ENCODE measurements at regions not wholly inside any gene's neighbourhood (a gene's known extent, or its start where the extent isn't known, plus 50 kb on each side); places are given as distances from the start of the nearest gene placed in this dataset.
"Not testable (repeated sequence)": the region's sequence is repeated elsewhere in the genome, so short reads cannot be mapped to it uniquely, and the experiment has no call there.

GRCh38 chr14:39592116-39592789 is 160.0 kb upstream of the FBXO33 start:
- TF ChIP-seq POLR2A (IDR thresholded peaks at IDR 0.05): no peak
- no peak for TF ChIP-seq CTCF (IDR thresholded peaks at IDR 0.05)
- DNase-seq (ENCODE audit: low spot score in 2 of 2): no peak
- 44 to 48% methylated on average over 2 of the region's 2 CpGs for WGBS, 2 donors
- intact Hi-C loops (cut with DNase I; ENCODE audit: low total_unique reads): no loop called here
- no peak overlapping the region for H3K4me3 ChIP-seq (ENCODE audit: low read depth, poor library complexity, severe bottlenecking)

DNA sequence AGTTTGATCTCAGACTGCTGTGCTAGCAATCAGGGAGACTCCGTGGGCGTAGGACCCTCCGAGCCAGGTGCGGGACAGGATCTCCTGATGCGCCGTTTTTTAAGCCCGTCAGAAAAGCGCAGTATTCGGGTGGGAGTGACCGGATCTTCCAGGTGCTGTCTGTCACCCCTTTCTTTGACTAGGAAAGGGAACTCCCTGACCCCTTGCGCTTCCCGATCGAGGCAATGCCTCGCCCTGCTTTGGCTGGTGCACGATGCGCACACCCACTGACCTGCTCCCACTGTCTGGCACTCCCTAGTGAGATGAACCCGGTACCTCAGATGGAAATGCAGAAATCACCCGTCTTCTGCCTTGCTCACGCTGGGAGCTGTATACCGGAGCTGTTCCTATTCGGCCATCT is 157.6 kb upstream of the FBXO33 start:
- 95% methylated on average over 21 of the region's 21 CpGs for WGBS, 2 donors

DNA sequence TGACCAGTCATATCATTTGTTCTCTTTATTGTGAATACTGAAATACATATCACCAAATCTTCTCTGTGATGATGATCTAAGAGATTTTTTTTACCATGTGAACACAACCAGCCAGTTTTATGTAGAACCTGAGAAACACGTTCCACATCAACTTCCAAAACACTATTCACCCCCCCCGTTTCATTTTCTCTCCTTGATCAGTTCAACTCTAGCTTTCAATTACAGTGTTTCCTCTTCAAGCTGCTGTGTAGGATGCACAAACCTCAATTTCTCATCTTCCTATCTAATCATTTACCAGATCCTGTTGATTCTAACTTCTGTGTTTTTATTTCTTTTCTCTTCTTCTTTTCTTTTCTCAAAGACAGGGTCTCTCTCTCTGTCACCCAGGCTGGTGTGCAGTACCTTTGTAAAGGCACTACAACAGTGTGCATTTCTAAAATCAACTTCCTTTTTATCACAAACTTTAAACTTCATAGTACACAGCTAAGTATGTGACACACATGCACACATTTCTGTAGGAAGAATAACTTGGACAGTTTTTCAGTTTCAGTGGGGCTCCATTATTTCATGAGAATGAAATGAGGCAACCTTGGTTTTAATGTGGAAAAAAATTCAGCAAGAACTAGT is 149.9 kb upstream of the FBXO33 start:
- intact Hi-C loops (cut with DNase I; ENCODE audit: low total_unique reads): no loop called here
- no peak for TF ChIP-seq POLR2A (IDR thresholded peaks at IDR 0.05)
- no peak for TF ChIP-seq CTCF (IDR thresholded peaks at IDR 0.05)
- H3K4me3 ChIP-seq (ENCODE audit: low read depth, poor library complexity, severe bottlenecking): no peak overlapping the region
- DNase-seq (ENCODE audit: low spot score in 2 of 2): no peak
- 8 to 11% methylated on average over 2 of the region's 2 CpGs for WGBS, 2 donors

More for the DNA sequence above, 157.6 kb upstream of the FBXO33 start:
- DNase-seq (ENCODE audit: low spot score in 2 of 2); intact Hi-C loops (cut with DNase I; ENCODE audit: low total_unique reads); H3K4me3 ChIP-seq (ENCODE audit: low read depth, poor library complexity, severe bottlenecking): not testable (repeated sequence)

- TF ChIP-seq CTCF (IDR thresholded peaks at IDR 0.05): no peak
- no peak for TF ChIP-seq POLR2A (IDR thresholded peaks at IDR 0.05)
- intact Hi-C loops (cut with DNase I; ENCODE audit: low total_unique reads): no loop called here
- 35 to 48% methylated on average over 2 of the region's 2 CpGs for WGBS, 2 donors
Measured at GRCh38 chr14:39581474-39581873, 149.2 kb upstream of the FBXO33 start.

DNA sequence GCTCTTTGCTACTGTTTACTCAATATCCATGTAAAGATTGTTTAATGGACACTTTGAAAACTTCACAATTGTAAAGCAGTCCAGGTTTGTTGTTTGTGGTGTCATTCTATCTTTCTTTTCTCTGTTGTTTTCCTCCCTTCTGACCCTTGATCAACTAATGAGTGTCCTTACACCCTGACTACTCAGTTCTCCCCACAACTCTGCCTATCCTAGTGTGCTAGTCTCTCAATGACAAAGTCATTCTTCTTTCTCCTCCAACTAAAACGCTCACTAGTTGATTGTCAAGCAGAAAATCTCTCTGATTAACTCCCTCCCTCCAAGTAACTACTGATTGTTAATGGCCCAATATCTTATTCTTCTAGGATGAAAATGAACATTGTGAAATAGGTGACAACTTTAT is 148.5 kb upstream of the FBXO33 start:
- WGBS, 2 donors: 67 to 68% methylated on average over 1 of the region's 1 CpG
- DNase-seq (ENCODE audit: low spot score in 2 of 2): no peak
- intact Hi-C loops (cut with DNase I; ENCODE audit: low total_unique reads): no loop called here
- no peak for TF ChIP-seq POLR2A (IDR thresholded peaks at IDR 0.05)
- TF ChIP-seq CTCF (IDR thresholded peaks at IDR 0.05): no peak
- no peak overlapping the region for H3K4me3 ChIP-seq (ENCODE audit: low read depth, poor library complexity, severe bottlenecking)

More at GRCh38 chr14:39581474-39581873, 149.2 kb upstream of the FBXO33 start:
- H3K4me3 ChIP-seq (ENCODE audit: low read depth, poor library complexity, severe bottlenecking): no peak overlapping the region
- DNase-seq (ENCODE audit: low spot score in 2 of 2): no peak

DNA sequence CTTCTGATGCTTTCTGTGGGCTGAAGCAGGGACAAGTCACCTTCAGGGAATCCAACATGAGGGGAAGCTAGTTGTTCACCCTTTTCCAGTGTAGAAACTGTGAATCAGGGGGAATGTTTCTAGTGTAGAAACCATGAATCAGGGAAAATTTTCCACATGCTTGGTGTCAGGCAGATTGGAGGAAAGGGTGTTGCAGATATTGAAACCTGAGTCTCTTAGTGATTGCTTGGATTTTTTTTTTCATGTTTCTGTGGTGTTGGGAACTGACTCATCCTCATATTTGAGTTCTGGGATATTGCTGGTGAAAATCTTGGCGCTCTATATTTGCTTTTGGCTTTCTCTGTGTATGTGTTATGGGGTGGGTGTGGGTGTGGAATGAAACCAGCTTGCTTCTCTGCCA is 144.5 kb upstream of the FBXO33 start:
- no peak overlapping the region for H3K4me3 ChIP-seq (ENCODE audit: low read depth, poor library complexity, severe bottlenecking)
- WGBS, 2 donors: 97% methylated on average over 1 of the region's 1 CpG
- intact Hi-C loops (cut with DNase I; ENCODE audit: low total_unique reads): no loop called here
- no peak for DNase-seq (ENCODE audit: low spot score in 2 of 2)
- TF ChIP-seq CTCF (IDR thresholded peaks at IDR 0.05): no peak
- no peak for TF ChIP-seq POLR2A (IDR thresholded peaks at IDR 0.05)
